ENCODE measurements at regions not wholly inside any gene's neighbourhood (a gene's known extent, or its start where the extent isn't known, plus 50 kb on each side); places are given as distances from the start of the nearest gene placed in this dataset.
"Not testable (repeated sequence)": the region's sequence is repeated elsewhere in the genome, so short reads cannot be mapped to it uniquely, and the experiment has no call there.

- no peak overlapping the region for H3K27ac ChIP-seq
- no peak for ATAC-seq
- intact Hi-C loops (cut with DNase I) = no loop called here
- no peaks in the 10 kb centered on the region for H3K4me1 ChIP-seq
- no peak for DNase-seq
- H3K27me3 ChIP-seq = no peaks in the 10 kb centered on the region
- no peaks in the 10 kb centered on the region for H3K36me3 ChIP-seq
- H3K9me3 ChIP-seq = no peaks in the 10 kb centered on the region
- H3K4me3 ChIP-seq = no peak overlapping the region
- no peak for TF ChIP-seq CTCF (IDR thresholded peaks at IDR 0.05)
Observed at GRCh38 chr4:188959424-188959823, 820.2 kb downstream of the TRIML1 start.

GRCh38 chr4:188960411-188961093, 821.3 kb downstream of the TRIML1 start:
- intact Hi-C loops (cut with DNase I) = no loop called here
- Histone ChIP-seq H3K36me3 (no peaks in the 10 kb centered on the region), H3K27me3 (no peaks in the 10 kb centered on the region), H3K27ac (no peak overlapping the region), H3K9me3 (no peaks in the 10 kb centered on the region), H3K4me1 (no peaks in the 10 kb centered on the region), H3K4me3 (no peak overlapping the region)
- ATAC-seq = no peak
- no peak for DNase-seq
- no peak for TF ChIP-seq CTCF (IDR thresholded peaks at IDR 0.05)

- Histone ChIP-seq H3K4me3 (no peak overlapping the region), H3K9me3 (no peaks in the 10 kb centered on the region), H3K27ac (no peak overlapping the region), H3K4me1 (no peaks in the 10 kb centered on the region), H3K36me3 (no peaks in the 10 kb centered on the region), H3K27me3 (no peaks in the 10 kb centered on the region)
- intact Hi-C loops (cut with DNase I) = no loop called here
- peak; percentile 30 for TF ChIP-seq CTCF (IDR thresholded peaks at IDR 0.05)
- DNase-seq (no peak), ATAC-seq (no peak)
Observed at GRCh38 chr4:188971125-188971524, 831.9 kb downstream of the TRIML1 start.

GRCh38 chr4:188975271-188975670, 836.0 kb downstream of the TRIML1 start:
- no peak overlapping the region for H3K27ac ChIP-seq
- H3K9me3 ChIP-seq = no peaks in the 10 kb centered on the region
- ATAC-seq (no peak), DNase-seq (no peak)
- no peak for TF ChIP-seq CTCF (IDR thresholded peaks at IDR 0.05)
- no peak overlapping the region for H3K4me3 ChIP-seq
- no peaks in the 10 kb centered on the region for H3K36me3 ChIP-seq
- no peaks in the 10 kb centered on the region for H3K4me1 ChIP-seq
- intact Hi-C loops (cut with DNase I) = no loop called here
- H3K27me3 ChIP-seq = no peaks in the 10 kb centered on the region

GRCh38 chr4:188976644-188977115, 837.4 kb downstream of the TRIML1 start:
- intact Hi-C loops (cut with DNase I) = no loop called here
- DNase-seq = no peak
- no peak for TF ChIP-seq CTCF (IDR thresholded peaks at IDR 0.05)

GRCh38 chr4:188977232-188977631, 838.0 kb downstream of the TRIML1 start:
- H3K9me3 ChIP-seq; H3K4me3 ChIP-seq; DNase-seq; H3K36me3 ChIP-seq; H3K27ac ChIP-seq; H3K4me1 ChIP-seq; ATAC-seq; intact Hi-C loops (cut with DNase I); H3K27me3 ChIP-seq: not testable (repeated sequence)

More at GRCh38 chr4:188976644-188977115, 837.4 kb downstream of the TRIML1 start:
- no peaks in the 10 kb centered on the region for H3K9me3 ChIP-seq
- no peak overlapping the region for H3K27ac ChIP-seq
- no peaks in the 10 kb centered on the region for H3K4me1 ChIP-seq
- no peak for ATAC-seq
- H3K36me3 ChIP-seq = no peaks in the 10 kb centered on the region
- no peaks in the 10 kb centered on the region for H3K27me3 ChIP-seq
- H3K4me3 ChIP-seq = no peak overlapping the region
